22Rv1 (cell line): ENCODE measurements at regions not wholly inside any gene's neighbourhood (a gene's known extent, or its start where the extent isn't known, plus 50 kb on each side); places are given as distances from the start of the nearest gene placed in this dataset.
"Not testable (repeated sequence)": the region's sequence is repeated elsewhere in the genome, so short reads cannot be mapped to it uniquely, and the experiment has no call there.

Source experiments
- H3K27ac ChIP-seq: fragments of 450-650 bp; 2 replicates; pipeline ENCODE4 v1.5.1; 2017
- ZFX ChIP-seq: fragments of 450-650 bp; IDR thresholded peaks from 2 replicates; pipeline ENCODE4 v1.6.1; 2017; ENCODE audit warnings: antibody characterized with exemption, borderline replicate concordance
- TF ChIP-seq, protein P1 (sequence below): fragments of 450-650 bp; IDR thresholded peaks from 2 replicates; pipeline ENCODE4 v1.5.1; 2017; ENCODE audit warnings: mild to moderate bottlenecking

DNA sequence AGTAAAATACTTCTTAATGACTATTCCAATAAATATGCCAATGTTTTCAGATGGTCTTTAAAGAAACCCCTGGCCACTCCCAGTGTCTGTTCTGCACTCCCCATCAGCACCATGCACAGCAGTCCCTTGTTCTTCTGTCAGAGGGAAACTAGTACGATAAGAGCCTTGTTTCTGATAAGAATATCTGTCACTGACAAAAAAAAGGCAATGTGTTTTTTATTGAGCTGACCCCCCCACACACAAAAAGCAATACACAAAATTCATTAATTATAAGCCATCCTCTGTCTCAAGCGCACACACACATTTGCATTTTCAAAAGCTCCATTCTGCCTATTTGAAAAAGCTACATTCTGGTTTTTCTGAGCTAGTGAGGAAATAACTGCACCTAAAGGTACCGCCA, 119.1 kb downstream of the ENC1 start:
- no peak overlapping the region for H3K27ac ChIP-seq
- TF ChIP-seq, protein P1, sequence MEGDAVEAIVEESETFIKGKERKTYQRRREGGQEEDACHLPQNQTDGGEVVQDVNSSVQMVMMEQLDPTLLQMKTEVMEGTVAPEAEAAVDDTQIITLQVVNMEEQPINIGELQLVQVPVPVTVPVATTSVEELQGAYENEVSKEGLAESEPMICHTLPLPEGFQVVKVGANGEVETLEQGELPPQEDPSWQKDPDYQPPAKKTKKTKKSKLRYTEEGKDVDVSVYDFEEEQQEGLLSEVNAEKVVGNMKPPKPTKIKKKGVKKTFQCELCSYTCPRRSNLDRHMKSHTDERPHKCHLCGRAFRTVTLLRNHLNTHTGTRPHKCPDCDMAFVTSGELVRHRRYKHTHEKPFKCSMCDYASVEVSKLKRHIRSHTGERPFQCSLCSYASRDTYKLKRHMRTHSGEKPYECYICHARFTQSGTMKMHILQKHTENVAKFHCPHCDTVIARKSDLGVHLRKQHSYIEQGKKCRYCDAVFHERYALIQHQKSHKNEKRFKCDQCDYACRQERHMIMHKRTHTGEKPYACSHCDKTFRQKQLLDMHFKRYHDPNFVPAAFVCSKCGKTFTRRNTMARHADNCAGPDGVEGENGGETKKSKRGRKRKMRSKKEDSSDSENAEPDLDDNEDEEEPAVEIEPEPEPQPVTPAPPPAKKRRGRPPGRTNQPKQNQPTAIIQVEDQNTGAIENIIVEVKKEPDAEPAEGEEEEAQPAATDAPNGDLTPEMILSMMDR: no peak
- no peak for TF ChIP-seq ZFX

DNA sequence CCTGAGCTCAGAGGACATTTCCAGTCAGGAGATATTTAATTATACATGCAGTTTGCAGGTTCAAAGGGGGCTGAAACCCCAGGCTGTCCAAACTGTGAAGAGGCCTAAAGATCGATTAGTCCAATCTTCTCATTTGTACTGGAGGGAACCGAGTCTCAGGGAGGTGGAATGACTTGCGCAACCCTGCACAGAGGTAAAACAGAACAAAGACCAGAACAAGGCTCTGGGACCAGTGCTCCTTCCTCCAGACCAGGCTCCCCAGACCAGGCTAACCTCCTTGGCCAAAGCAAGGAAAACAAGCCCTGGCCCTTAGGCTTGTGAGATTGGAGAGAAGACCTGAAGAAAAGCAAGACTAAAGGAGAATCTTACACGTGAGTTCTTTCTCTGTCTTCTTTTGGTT, 120.8 kb downstream of the ENC1 start:
- no peak for TF ChIP-seq ZFX
- TF ChIP-seq, protein P1: no peak
- no peak overlapping the region for H3K27ac ChIP-seq

DNA sequence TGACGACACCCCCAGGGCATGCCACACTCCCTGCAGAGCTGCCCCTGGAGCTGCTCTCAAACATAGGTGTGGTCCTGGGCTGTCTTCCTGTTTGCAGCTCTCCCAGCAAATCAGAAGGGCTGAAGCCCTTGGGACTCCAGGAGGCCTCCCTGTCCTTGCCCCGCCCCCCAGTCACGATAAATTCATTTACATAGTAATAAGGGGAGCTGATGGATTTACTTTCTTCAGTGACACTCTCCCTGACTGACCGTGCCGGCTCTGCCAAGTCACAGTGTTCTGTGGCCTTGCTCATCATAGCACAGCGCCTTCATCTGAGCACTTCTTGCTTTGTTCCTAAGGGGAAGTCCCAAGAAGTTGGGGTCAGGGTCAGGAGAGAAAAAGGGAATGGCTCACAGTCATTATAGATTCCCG, 121.4 kb downstream of the ENC1 start:
- no peak overlapping the region for H3K27ac ChIP-seq
- TF ChIP-seq, protein P1: no peak
- TF ChIP-seq ZFX: no peak

DNA sequence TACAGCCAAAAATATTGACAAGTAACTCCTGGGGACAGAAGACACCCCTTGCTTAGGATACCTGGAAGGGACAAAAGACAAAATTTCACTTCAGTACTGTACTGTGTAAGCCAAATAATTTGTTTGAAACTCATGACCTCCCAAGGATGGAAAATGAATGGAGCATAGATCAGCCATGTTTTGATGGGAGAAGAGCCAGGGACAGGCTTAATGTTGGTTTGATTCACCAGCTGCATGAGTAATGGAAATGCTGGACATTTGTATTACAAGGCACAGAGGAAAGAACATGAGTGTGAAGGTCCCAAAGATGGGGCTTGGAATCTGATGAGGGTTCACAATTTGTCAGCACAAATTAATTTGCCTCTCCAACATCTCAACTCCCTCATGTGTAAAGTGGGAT, 122.8 kb downstream of the ENC1 start:
- TF ChIP-seq ZFX: no peak
- TF ChIP-seq, protein P1: no peak

DNA sequence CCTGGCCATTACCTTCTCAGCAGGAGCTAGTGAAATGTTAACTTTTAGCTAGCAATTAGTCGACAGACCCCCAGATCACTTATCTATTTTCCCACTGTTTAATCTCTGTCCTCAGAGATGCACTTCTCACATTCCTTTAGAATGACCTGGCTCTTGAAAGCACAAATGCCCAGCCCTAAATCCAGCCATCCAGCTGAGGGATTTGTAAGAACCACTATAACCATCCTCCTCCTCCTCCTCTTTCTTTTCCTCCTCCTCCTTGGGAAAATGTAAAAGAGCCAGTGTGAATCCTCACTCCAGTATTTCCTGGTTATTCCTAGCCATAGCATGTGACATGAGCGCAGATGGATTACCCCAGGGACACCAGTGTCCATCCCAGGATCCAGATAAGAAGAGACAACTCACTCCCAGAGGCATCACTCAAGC, 124.3 kb downstream of the ENC1 start:
- H3K27ac ChIP-seq: no peak overlapping the region
- no peak for TF ChIP-seq ZFX
- TF ChIP-seq, protein P1: no peak

More for the DNA sequence above, 122.8 kb downstream of the ENC1 start:
- no peak overlapping the region for H3K27ac ChIP-seq

DNA sequence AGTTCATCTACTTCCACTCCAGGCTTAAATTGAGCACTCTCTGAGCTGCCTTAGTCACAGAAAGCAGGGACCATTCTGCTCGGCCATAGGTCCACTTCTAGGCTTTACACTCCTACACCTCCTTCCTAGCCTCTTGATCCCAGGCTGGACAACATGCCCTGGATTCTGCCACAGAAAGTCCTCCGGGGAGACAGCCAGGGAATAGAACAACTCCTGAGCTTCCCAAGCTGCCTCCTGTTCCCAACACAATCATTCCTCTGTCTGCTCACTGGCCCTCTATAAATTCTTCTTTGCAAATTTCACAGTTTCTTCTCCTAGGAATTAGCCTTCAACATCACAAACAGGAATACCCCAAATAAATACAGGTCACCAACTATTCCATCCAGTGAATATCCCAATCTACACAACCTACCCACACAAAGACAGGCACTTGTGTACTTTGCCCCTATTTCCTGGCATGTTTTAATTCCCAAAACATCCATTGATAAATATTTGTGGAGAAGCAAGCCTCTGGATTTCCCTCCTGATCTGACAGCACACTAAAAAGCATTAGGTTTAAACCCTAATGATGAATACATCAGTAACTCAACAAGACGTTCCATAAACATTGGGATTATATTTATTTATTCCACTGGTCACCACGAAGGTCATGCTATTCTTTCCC, 125.5 kb downstream of the ENC1 start:
- no peak overlapping the region for H3K27ac ChIP-seq
- TF ChIP-seq ZFX: no peak
- TF ChIP-seq, protein P1: no peak

DNA sequence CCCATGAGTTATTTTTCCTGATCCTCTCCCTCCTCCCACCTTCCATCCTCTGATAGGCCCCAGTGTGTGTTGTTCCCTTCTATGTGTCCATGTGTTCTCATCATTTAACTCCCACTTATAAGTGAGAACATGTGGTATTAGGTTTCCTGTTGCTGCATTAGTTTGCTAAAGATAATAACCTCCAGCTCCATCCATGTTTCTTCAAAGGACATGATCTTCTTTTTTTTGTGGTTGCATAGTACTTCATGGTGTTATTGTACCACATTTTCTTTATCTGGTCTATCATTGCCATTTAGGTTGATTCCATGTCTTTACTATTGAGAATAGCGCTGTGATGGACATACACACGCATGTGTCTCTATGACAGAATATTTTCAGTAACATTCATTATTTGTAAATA, 128.8 kb downstream of the ENC1 start:
- H3K27ac ChIP-seq: not testable (repeated sequence)

DNA sequence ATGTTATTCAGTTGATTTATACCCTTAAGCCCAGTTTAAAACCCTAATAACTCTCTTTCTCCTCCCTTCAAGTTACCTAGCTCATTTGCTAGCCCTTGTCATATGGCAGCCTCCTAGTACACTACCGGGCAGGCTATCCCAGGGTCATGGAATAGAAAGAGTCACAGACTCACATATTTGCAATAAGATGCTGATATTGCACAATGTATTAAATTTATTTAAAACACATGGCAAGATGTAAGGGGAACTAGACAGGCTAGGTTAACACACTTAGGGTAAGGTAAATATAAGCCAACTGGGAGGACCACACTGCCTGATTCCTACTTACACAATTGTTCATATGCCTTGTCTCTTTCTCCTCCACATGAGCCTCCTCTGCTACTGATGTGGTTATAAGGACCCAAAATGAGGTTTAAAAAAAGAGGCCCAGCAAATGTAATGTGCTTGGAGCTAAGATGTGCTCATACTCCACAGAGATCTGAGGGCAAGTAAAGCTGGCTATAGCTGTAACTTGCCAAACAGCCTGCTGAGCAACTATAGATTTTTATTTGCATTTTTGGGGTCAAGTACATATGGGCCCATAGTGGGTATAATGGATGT, 130.0 kb downstream of the ENC1 start:
- H3K27ac ChIP-seq: no peak overlapping the region
- TF ChIP-seq ZFX: no peak
- TF ChIP-seq, protein P1: no peak
